Heart left ventricle (tissue), 13 donors: ENCODE measurements at regions not wholly inside any gene's neighbourhood (a gene's known extent, or its start where the extent isn't known, plus 50 kb on each side); places are given as distances from the start of the nearest gene placed in this dataset.

Experiments used
- POLR2A ChIP-seq, 2 donors: fragments of 450-650 bp; IDR thresholded peaks; one replicate each; pipeline ENCODE4 v1.6.1; 2017; ENCODE audit warnings: antibody characterized with exemption in 2 of 2, mild to moderate bottlenecking in 2 of 2, moderate library complexity in 2 of 2
- TF ChIP-seq, protein P1 (sequence below), 12 donors: fragments of 200-600 bp; sonication (generic) in 4 of 12; IDR thresholded peaks; one replicate each; pipeline versions ENCODE4 v1.5.0 to v1.8.0; 2018 to 2022; ENCODE audit warnings: antibody characterized with exemption in 12 of 12, mild to moderate bottlenecking in 5 of 12
- donor health status: ischemic (EF 13 %, LVEDD 7.1; RV severe dilation, severe dysfunction).
- donor health status: DM: no; HTN: yes; CAD: no.
- donor health status: DM: no; HTN: no; CAD: no.
- donor health status: ischemic (EF 25% LVEDD 6.9; RV normal size, moderate dysfunction).
- donor health status: ischemic (EF 25% LVEDD 5.7; RV mildly dilated, moderate dysfunction).
- donor health status: ischemic (EF 35%, LVEDD 5.7; RV mildly dilated, moderate dysfunction).
- donor health status: nonischemic (EF 11% LVEDD 7.7; RV severe dilation, severe dysfunction).
- donor health status: DM: yes; HTN: yes; CAD: no.
- donor health status: PGD.
- donor health status: ischemic (EF 29% LVEDD 5.4; RV normal size, mild dysfunction).
- donor health status: nonischemic (EF 23%, LVEDD 6.1; RV moderate dilation, normal function).

DNA sequence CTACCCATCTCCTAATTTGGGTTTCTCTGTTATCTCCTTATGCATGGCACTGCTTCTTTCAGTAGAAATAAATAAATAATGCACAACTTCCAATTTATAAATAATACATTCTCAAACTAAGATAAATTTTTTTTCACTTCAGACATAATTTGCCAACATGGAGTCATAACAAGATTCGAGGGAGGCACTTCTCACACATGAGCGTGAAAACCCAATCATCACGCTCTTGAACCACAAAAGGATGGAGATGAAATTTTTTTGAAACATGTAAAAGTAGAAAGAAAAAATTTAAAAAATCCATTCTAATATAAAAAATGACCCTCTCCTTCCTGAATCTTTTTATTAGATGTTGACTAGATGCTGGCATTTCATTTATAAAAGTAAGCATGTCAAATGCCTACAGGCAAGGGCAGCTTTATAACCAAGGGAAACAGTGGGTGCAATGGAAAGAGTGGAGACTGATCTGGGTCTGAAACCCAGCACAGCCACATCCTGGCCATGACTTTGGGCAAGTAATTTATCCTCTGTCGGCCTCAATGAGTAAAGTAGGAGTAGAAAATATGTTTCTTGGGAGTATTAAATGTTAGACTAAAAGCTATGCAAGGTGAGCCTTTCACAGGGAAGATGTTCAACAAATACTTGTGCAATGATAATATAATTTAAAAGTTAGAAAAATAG, 185.0 kb downstream of the STK31 start:
- TF ChIP-seq, protein P1, sequence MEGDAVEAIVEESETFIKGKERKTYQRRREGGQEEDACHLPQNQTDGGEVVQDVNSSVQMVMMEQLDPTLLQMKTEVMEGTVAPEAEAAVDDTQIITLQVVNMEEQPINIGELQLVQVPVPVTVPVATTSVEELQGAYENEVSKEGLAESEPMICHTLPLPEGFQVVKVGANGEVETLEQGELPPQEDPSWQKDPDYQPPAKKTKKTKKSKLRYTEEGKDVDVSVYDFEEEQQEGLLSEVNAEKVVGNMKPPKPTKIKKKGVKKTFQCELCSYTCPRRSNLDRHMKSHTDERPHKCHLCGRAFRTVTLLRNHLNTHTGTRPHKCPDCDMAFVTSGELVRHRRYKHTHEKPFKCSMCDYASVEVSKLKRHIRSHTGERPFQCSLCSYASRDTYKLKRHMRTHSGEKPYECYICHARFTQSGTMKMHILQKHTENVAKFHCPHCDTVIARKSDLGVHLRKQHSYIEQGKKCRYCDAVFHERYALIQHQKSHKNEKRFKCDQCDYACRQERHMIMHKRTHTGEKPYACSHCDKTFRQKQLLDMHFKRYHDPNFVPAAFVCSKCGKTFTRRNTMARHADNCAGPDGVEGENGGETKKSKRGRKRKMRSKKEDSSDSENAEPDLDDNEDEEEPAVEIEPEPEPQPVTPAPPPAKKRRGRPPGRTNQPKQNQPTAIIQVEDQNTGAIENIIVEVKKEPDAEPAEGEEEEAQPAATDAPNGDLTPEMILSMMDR (IDR thresholded peaks at IDR 0.05) = no peak
- TF ChIP-seq POLR2A (IDR thresholded peaks at IDR 0.05) = no peak
